Trophoblast cell (in vitro differentiated cells and primary cell): ENCODE measurements at regions not wholly inside any gene's neighbourhood (a gene's known extent, or its start where the extent isn't known, plus 50 kb on each side); places are given as distances from the start of the nearest gene placed in this dataset.

Experiments
- DNase-seq, 2 donors: peaks; one replicate each; pipeline ENCODE4 v3.0.0-alpha.2; 2016
- H2AFZ ChIP-seq: 2 replicates; pipeline ENCODE4 v1.6.1; 2013; ENCODE audit warnings: low read length, moderate library complexity, mild to moderate bottlenecking; ENCODE audit not compliant: insufficient read depth, poor library complexity
- H2AK5ac ChIP-seq: 2 replicates; pipeline ENCODE4 v1.6.1; 2013; ENCODE audit warnings: mild to moderate bottlenecking, low read length
- H2BK120ac ChIP-seq: 2 replicates; pipeline ENCODE4 v1.6.1; 2013; ENCODE audit warnings: low read length, mild to moderate bottlenecking, moderate library complexity; ENCODE audit not compliant: insufficient read depth, poor library complexity
- H2BK12ac ChIP-seq: 2 replicates; pipeline ENCODE4 v1.6.1; 2013; ENCODE audit warnings: mild to moderate bottlenecking, low read length, moderate library complexity
- H2BK5ac ChIP-seq: 2 replicates; pipeline ENCODE4 v1.6.1; 2013; ENCODE audit warnings: low read length, low read depth, moderate library complexity, mild to moderate bottlenecking; ENCODE audit not compliant: poor library complexity
- H3K14ac ChIP-seq: 2 replicates; pipeline ENCODE4 v1.6.1; 2013; ENCODE audit warnings: mild to moderate bottlenecking, low read length
- H3K18ac ChIP-seq: 2 replicates; pipeline ENCODE4 v1.6.1; 2013; ENCODE audit warnings: mild to moderate bottlenecking, low read length
- H3K23ac ChIP-seq: 2 replicates; pipeline ENCODE4 v1.6.1; 2013; ENCODE audit warnings: low read length
- H3K27ac ChIP-seq: 2 replicates; pipeline ENCODE4 v1.5.1; 2013; ENCODE audit warnings: low read depth, mild to moderate bottlenecking, inconsistent platforms, low read length, moderate library complexity
- H3K27me3 ChIP-seq: 2 replicates; pipeline ENCODE4 v1.6.1; 2013; ENCODE audit warnings: inconsistent platforms, mild to moderate bottlenecking, low read length, moderate library complexity; ENCODE audit not compliant: insufficient read depth
- H3K36me3 ChIP-seq, 2 experiments: 1 replicate in 1 of 2; 2 replicates in 1 of 2; pipeline ENCODE4 v1.6.1; 2013; ENCODE audit warnings: low read length in 2 of 2, mild to moderate bottlenecking in 2 of 2, moderate library complexity in 1 of 2; ENCODE audit not compliant: insufficient read depth in 2 of 2, control insufficient read depth in 1 of 2
- H3K4ac ChIP-seq: 2 replicates; pipeline ENCODE4 v1.6.1; 2013; ENCODE audit warnings: low read depth, mild to moderate bottlenecking, low read length, moderate library complexity
- H3K4me1 ChIP-seq, 2 experiments: 1 replicate in 1 of 2; 2 replicates in 1 of 2; pipeline ENCODE4 v1.6.1; 2013; ENCODE audit warnings: low read length in 2 of 2, mild to moderate bottlenecking in 2 of 2, moderate library complexity in 1 of 2; ENCODE audit not compliant: insufficient read depth in 2 of 2, control insufficient read depth in 1 of 2
- H3K4me2 ChIP-seq: 2 replicates; pipeline ENCODE4 v1.6.1; 2013; ENCODE audit warnings: inconsistent platforms, mild to moderate bottlenecking, low read length, moderate library complexity
- H3K4me3 ChIP-seq: 2 replicates; pipeline ENCODE4 v1.5.1; 2013; ENCODE audit warnings: mild to moderate bottlenecking, low read depth, low read length, inconsistent platforms
- H3K79me1 ChIP-seq: one replicate; pipeline ENCODE4 v1.6.1; 2013; ENCODE audit warnings: low read length
- H3K79me2 ChIP-seq: 2 replicates; pipeline ENCODE4 v1.6.1; 2013; ENCODE audit warnings: low read length, mild to moderate bottlenecking; ENCODE audit not compliant: control insufficient read depth, insufficient read depth, poor library complexity
- H3K9ac ChIP-seq: 2 replicates; pipeline ENCODE4 v1.6.1; 2013; ENCODE audit warnings: mild to moderate bottlenecking, low read length
- H3K9me3 ChIP-seq: 2 replicates; pipeline ENCODE4 v1.6.1; 2013; ENCODE audit warnings: low read depth, mild to moderate bottlenecking, control low read depth, inconsistent platforms, low read length; ENCODE audit not compliant: insufficient read depth
- H4K12ac ChIP-seq: 2 replicates; pipeline ENCODE4 v1.6.1; 2013; ENCODE audit warnings: low read depth, mild to moderate bottlenecking, low read length, moderate library complexity
- H4K8ac ChIP-seq: 2 replicates; pipeline ENCODE4 v1.6.1; 2013; ENCODE audit warnings: low read depth, mild to moderate bottlenecking, low read length, moderate library complexity
- H4K91ac ChIP-seq: one replicate; pipeline ENCODE4 v1.6.1; 2013; ENCODE audit warnings: low read depth, mild to moderate bottlenecking, low read length, moderate library complexity
- WGBS: extraction: QIAGEN DNeasy Blood & Tissue Kit; methylation state at CpG from one replicate; pipeline ENCODE4 v1.1.7; 2013; ENCODE audit warnings: missing lambda C conversion rate; ENCODE audit not compliant: insufficient read length, insufficient coverage; ENCODE audit errors: extremely low coverage; 5-methylcytosine and 5-hydroxymethylcytosine counted together

GRCh38 chr4:174100910-174101309 lies 182.6 kb downstream of the FBXO8 start:
- Histone ChIP-seq H4K8ac (no peak overlapping the region), H3K14ac (no peak overlapping the region), H3K4me2 (no peak overlapping the region), H2AFZ (no peak overlapping the region), H3K4ac (no peak overlapping the region), H3K79me1 (no peaks in the 10 kb centered on the region), H2AK5ac (no peak overlapping the region), H3K36me3 (no peaks in the 10 kb centered on the region), H3K79me2 (no peaks in the 10 kb centered on the region), H3K27ac (no peak overlapping the region), H3K23ac (no peak overlapping the region), H3K9me3 (peaks cover 2% of the 10 kb centered on the region), H4K91ac (no peak overlapping the region), H3K9ac (no peak overlapping the region), H3K18ac (no peak overlapping the region), H2BK5ac (no peak overlapping the region), H3K27me3 (no peaks in the 10 kb centered on the region), H3K4me3 (no peak overlapping the region), H3K4me1 (no peaks in the 10 kb centered on the region), H4K12ac (no peak overlapping the region), H2BK120ac (no peak overlapping the region), H2BK12ac (no peak overlapping the region)
- DNase-seq: no peak
- WGBS: no CpG with 5 or more reads among the region's 2 CpGs

- Histone ChIP-seq H3K27me3 (no peaks in the 10 kb centered on the region), H3K79me2 (no peaks in the 10 kb centered on the region), H3K4me3 (no peak overlapping the region), H4K91ac (no peak overlapping the region), H2BK5ac (no peak overlapping the region), H3K4me1 (no peaks in the 10 kb centered on the region), H3K4me2 (no peak overlapping the region), H2AK5ac (no peak overlapping the region), H2BK120ac (no peak overlapping the region), H3K23ac (no peak overlapping the region), H2AFZ (no peak overlapping the region), H3K14ac (no peak overlapping the region), H2BK12ac (no peak overlapping the region), H4K8ac (no peak overlapping the region), H3K9me3 (peaks cover 2% of the 10 kb centered on the region), H3K27ac (no peak overlapping the region), H3K18ac (no peak overlapping the region), H3K79me1 (no peaks in the 10 kb centered on the region), H3K9ac (no peak overlapping the region), H3K36me3 (no peaks in the 10 kb centered on the region), H3K4ac (no peak overlapping the region), H4K12ac (no peak overlapping the region)
- DNase-seq: no peak
These were observed 183.8 kb downstream of the FBXO8 start for GRCh38 chr4:174099712-174100111.

- H3K23ac ChIP-seq: no peak overlapping the region
- DNase-seq: no peak
- H3K18ac ChIP-seq: no peak overlapping the region
- H3K27me3 ChIP-seq: no peaks in the 10 kb centered on the region
- H3K79me1 ChIP-seq: no peaks in the 10 kb centered on the region
- WGBS: no CpG with 5 or more reads among the region's 1 CpG
- no peaks in the 10 kb centered on the region for H3K4me1 ChIP-seq
- H2AFZ ChIP-seq: no peak overlapping the region
- no peaks in the 10 kb centered on the region for H3K79me2 ChIP-seq
- no peak overlapping the region for H4K8ac ChIP-seq
- no peak overlapping the region for H2BK12ac ChIP-seq
- H3K4me2 ChIP-seq: no peak overlapping the region
- no peak overlapping the region for H3K4me3 ChIP-seq
- no peak overlapping the region for H2BK5ac ChIP-seq
- H3K4ac ChIP-seq: no peak overlapping the region
- no peak overlapping the region for H3K27ac ChIP-seq
- H2BK120ac ChIP-seq: no peak overlapping the region
- no peak overlapping the region for H3K14ac ChIP-seq
- peaks cover 2% of the 10 kb centered on the region for H3K9me3 ChIP-seq
- no peak overlapping the region for H4K91ac ChIP-seq
- no peak overlapping the region for H4K12ac ChIP-seq
- H3K36me3 ChIP-seq: no peaks in the 10 kb centered on the region
- no peak overlapping the region for H2AK5ac ChIP-seq
- no peak overlapping the region for H3K9ac ChIP-seq
These were observed 186.5 kb downstream of the FBXO8 start for GRCh38 chr4:174096999-174097398.

- Histone ChIP-seq H2AFZ (no peak overlapping the region), H3K4me1 (no peaks in the 10 kb centered on the region), H3K4me2 (no peak overlapping the region), H3K79me2 (no peaks in the 10 kb centered on the region), H2BK120ac (no peak overlapping the region), H4K8ac (no peak overlapping the region), H3K36me3 (no peaks in the 10 kb centered on the region), H3K18ac (no peak overlapping the region), H2AK5ac (no peak overlapping the region), H3K4ac (no peak overlapping the region), H3K4me3 (peak overlapping the region; percentile 27), H3K14ac (no peak overlapping the region), H4K12ac (no peak overlapping the region), H4K91ac (no peak overlapping the region), H2BK12ac (no peak overlapping the region), H2BK5ac (no peak overlapping the region), H3K23ac (no peak overlapping the region), H3K9me3 (peaks cover 2% of the 10 kb centered on the region), H3K27me3 (no peaks in the 10 kb centered on the region), H3K9ac (no peak overlapping the region), H3K27ac (no peak overlapping the region), H3K79me1 (no peaks in the 10 kb centered on the region)
- no CpG with 5 or more reads among the region's 2 CpGs for WGBS
- peak; percentile 56 to 58 for DNase-seq
These were observed 187.0 kb downstream of the FBXO8 start for GRCh38 chr4:174096456-174096855.
